ENCODE measurements at regions not wholly inside any gene's neighbourhood (a gene's known extent, or its start where the extent isn't known, plus 50 kb on each side); places are given as distances from the start of the nearest gene placed in this dataset.

DNA sequence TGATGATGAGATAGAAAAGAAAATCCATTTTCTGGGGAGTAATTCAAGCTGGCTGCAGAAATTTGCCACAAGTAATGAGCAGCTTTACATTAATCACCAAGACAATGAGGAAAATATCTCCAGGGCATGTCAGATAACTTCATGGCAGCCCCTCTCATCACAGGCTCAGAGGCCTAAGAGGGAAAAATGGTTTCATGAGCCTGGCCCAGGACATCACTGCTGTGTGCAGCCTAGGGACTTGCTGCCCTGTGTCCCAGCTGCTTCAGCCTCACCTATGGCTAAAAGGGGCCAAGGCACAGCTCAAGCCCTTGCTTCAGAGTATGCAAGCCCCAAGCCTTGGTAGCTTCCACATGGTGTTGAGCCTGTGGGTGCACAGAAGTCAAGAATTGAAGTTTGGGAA lies 161.7 kb downstream of the OPA1 start:
- no peak for DNase-seq (ENCODE audit: low read depth)
- TF ChIP-seq, protein P1, sequence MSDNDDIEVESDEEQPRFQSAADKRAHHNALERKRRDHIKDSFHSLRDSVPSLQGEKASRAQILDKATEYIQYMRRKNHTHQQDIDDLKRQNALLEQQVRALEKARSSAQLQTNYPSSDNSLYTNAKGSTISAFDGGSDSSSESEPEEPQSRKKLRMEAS (IDR thresholded peaks at IDR 0.05; ENCODE audit: low read depth, low read length) = no peak
- TF ChIP-seq MYC (IDR thresholded peaks at IDR 0.05; ENCODE audit: low read depth, low read length) = no peak
- TF ChIP-seq, protein P2, sequence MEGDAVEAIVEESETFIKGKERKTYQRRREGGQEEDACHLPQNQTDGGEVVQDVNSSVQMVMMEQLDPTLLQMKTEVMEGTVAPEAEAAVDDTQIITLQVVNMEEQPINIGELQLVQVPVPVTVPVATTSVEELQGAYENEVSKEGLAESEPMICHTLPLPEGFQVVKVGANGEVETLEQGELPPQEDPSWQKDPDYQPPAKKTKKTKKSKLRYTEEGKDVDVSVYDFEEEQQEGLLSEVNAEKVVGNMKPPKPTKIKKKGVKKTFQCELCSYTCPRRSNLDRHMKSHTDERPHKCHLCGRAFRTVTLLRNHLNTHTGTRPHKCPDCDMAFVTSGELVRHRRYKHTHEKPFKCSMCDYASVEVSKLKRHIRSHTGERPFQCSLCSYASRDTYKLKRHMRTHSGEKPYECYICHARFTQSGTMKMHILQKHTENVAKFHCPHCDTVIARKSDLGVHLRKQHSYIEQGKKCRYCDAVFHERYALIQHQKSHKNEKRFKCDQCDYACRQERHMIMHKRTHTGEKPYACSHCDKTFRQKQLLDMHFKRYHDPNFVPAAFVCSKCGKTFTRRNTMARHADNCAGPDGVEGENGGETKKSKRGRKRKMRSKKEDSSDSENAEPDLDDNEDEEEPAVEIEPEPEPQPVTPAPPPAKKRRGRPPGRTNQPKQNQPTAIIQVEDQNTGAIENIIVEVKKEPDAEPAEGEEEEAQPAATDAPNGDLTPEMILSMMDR (IDR thresholded peaks at IDR 0.05; ENCODE audit: low read depth, low read length) = no peak
- no peak for TF ChIP-seq POLR2A (IDR thresholded peaks at IDR 0.05; ENCODE audit: extremely low read depth, insufficient read length)
- H3K4me3 ChIP-seq (ENCODE audit: low read depth, low read length) = no peak overlapping the region

DNA sequence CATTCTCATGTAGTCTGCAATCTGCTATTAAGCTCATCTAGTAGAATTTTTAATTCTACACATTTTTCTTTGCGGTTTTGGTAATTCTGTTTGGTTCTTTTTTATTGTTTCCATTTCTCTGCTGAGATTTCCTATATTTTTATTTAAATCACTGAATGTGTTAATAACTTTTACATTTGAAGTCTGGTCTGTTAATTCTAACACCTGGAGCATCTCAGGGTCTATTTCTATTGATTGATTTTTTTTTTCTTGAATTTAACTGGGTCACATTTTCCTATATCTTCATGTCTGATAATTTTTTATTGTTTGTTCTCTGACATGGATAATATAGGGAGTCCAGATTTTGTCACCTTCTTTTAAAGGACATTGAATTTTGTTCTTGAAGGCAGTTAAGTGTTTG lies 163.5 kb downstream of the OPA1 start:
- TF ChIP-seq, protein P1 (IDR thresholded peaks at IDR 0.05; ENCODE audit: low read depth, low read length) = no peak
- no peak for TF ChIP-seq MYC (IDR thresholded peaks at IDR 0.05; ENCODE audit: low read depth, low read length)
- TF ChIP-seq, protein P2 (IDR thresholded peaks at IDR 0.05; ENCODE audit: low read depth, low read length) = no peak
- no peak for TF ChIP-seq POLR2A (IDR thresholded peaks at IDR 0.05; ENCODE audit: extremely low read depth, insufficient read length)
- DNase-seq (ENCODE audit: low read depth) = no peak
- no peak overlapping the region for H3K4me3 ChIP-seq (ENCODE audit: low read depth, low read length)

DNA sequence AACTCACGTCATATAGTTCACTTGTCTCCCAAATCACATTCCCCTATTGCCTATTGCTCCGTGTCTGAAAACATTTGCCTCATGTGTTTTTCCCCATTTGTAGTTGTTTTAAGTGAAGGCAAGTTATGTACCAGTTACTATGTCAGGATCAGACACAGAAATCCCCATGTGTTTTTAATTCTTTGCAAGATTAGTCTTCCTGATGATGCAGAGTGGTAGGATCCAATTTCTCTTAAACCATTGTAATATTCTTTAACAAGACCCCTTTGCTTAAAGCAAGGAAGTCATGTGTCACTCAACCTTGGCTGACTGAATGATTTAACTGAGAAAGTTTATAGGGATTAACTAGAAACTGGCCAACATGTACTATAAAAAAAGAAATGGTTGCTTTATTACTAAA lies 164.4 kb downstream of the OPA1 start:
- no peak for DNase-seq (ENCODE audit: low read depth)
- TF ChIP-seq, protein P1 (IDR thresholded peaks at IDR 0.05; ENCODE audit: low read depth, low read length) = no peak
- no peak for TF ChIP-seq MYC (IDR thresholded peaks at IDR 0.05; ENCODE audit: low read depth, low read length)
- TF ChIP-seq, protein P2 (IDR thresholded peaks at IDR 0.05; ENCODE audit: low read depth, low read length) = no peak
- no peak for TF ChIP-seq POLR2A (IDR thresholded peaks at IDR 0.05; ENCODE audit: extremely low read depth, insufficient read length)
- H3K4me3 ChIP-seq (ENCODE audit: low read depth, low read length) = no peak overlapping the region

DNA sequence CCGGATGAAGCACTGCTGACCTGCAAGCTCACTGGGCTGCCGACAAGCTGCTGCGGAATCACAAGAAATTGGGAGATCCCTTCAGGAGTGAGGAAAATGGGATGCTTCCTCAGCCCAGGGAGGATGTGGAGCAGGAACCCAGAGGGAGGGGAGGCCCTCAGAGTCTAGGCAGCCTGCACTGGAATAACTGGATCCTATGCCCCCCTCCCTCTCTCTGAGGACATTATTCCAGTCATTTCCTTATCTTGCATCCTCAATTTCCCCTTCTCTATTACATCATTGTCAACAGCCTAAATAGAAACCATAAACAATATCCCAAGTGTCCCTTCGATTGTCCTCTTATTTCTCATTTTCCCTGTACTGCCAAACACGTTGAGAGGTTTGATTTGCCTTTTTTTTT lies 169.0 kb downstream of the OPA1 start:
- TF ChIP-seq POLR2A (IDR thresholded peaks at IDR 0.05; ENCODE audit: extremely low read depth, insufficient read length) (no peak), MYC (IDR thresholded peaks at IDR 0.05; ENCODE audit: low read depth, low read length) (no peak)
- TF ChIP-seq, protein P2 (IDR thresholded peaks at IDR 0.05; ENCODE audit: low read depth, low read length) = no peak
- TF ChIP-seq, protein P1 (IDR thresholded peaks at IDR 0.05; ENCODE audit: low read depth, low read length) = no peak
- DNase-seq (ENCODE audit: low read depth) = no peak
- H3K4me3 ChIP-seq (ENCODE audit: low read depth, low read length) = no peak overlapping the region

DNA sequence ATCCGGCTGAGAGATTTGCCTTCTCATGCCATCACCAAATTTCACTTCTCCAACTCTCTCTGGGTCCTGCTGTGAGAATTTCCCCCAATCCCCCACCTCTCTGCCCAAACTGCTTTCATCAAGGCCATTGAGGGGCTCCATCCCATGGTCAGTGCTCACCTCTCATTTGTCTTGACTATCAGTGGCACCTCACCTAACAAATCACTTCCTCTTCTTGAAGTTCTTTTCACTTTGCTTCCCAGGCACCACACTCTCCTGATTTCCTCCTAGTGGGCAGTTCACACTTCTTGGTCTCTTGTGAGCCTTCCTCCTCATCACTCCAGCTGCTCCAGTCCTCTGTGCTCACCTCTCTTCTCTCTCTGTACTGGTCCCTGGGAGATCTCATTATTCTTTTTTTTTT lies 169.6 kb downstream of the OPA1 start:
- TF ChIP-seq MYC (IDR thresholded peaks at IDR 0.05; ENCODE audit: low read depth, low read length) (no peak), POLR2A (IDR thresholded peaks at IDR 0.05; ENCODE audit: extremely low read depth, insufficient read length) (no peak)
- TF ChIP-seq, protein P2 (IDR thresholded peaks at IDR 0.05; ENCODE audit: low read depth, low read length) = no peak
- TF ChIP-seq, protein P1 (IDR thresholded peaks at IDR 0.05; ENCODE audit: low read depth, low read length) = no peak
- no peak overlapping the region for H3K4me3 ChIP-seq (ENCODE audit: low read depth, low read length)
- DNase-seq (ENCODE audit: low read depth) = no peak

DNA sequence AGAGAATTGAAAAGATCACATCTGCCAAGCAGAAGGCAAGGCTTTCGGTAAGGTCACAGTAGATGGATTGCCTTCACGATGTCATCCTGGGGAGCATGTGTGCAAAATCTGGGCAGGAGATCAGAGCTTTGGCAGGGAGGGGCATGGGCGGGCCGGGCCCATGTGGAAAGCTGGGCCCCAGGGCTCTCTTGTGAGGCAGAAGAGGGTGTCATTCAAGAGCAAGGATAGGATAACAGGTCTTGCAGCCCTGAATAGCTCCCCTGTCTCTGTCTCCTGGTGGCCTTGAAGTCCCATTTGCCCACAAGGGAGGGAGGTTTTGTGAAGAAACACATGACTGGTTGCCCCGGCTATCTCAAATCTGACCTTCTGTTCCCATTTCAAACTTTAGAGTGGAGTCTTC lies 172.0 kb downstream of the OPA1 start:
- H3K4me3 ChIP-seq (ENCODE audit: low read depth, low read length) = no peak overlapping the region
- TF ChIP-seq, protein P2 (IDR thresholded peaks at IDR 0.05; ENCODE audit: low read depth, low read length) = no peak
- TF ChIP-seq, protein P1 (IDR thresholded peaks at IDR 0.05; ENCODE audit: low read depth, low read length) = no peak
- no peak for TF ChIP-seq POLR2A (IDR thresholded peaks at IDR 0.05; ENCODE audit: extremely low read depth, insufficient read length)
- no peak for TF ChIP-seq MYC (IDR thresholded peaks at IDR 0.05; ENCODE audit: low read depth, low read length)
- no peak for DNase-seq (ENCODE audit: low read depth)
